H9 (cell line): ENCODE measurements at regions not wholly inside any gene's neighbourhood (a gene's known extent, or its start where the extent isn't known, plus 50 kb on each side); places are given as distances from the start of the nearest gene placed in this dataset.

Experiments
- DNase-seq: peaks from one replicate; pipeline ENCODE4 v3.0.0-alpha.2; 2017
- H2AFZ ChIP-seq: one replicate; pipeline ENCODE4 v1.6.1; 2013; ENCODE audit warnings: mild to moderate bottlenecking, low read length, control low read depth, moderate library complexity
- H2AK5ac ChIP-seq: 2 replicates; pipeline ENCODE4 v1.6.1; 2013; ENCODE audit warnings: low read length, control low read depth, mixed read lengths; ENCODE audit not compliant: insufficient read length
- H2BK120ac ChIP-seq: one replicate; pipeline ENCODE4 v1.6.1; 2013; ENCODE audit warnings: low read depth, mild to moderate bottlenecking, low read length, control low read depth, inconsistent platforms; ENCODE audit not compliant: poor library complexity, severe bottlenecking
- H2BK12ac ChIP-seq: 2 replicates; pipeline ENCODE4 v1.6.1; 2013; ENCODE audit warnings: low read length, control low read depth, mixed read lengths, low read depth; ENCODE audit not compliant: insufficient read length
- H2BK15ac ChIP-seq: 2 replicates; pipeline ENCODE4 v1.6.1; 2013; ENCODE audit warnings: low read depth, low read length, control low read depth
- H2BK20ac ChIP-seq: one replicate; pipeline ENCODE4 v1.6.1; 2013; ENCODE audit warnings: low read depth, mild to moderate bottlenecking, low read length, control low read depth, inconsistent platforms; ENCODE audit not compliant: poor library complexity, severe bottlenecking
- H2BK5ac ChIP-seq: 2 replicates; pipeline ENCODE4 v1.6.1; 2013; ENCODE audit warnings: low read length, control low read depth, mixed read lengths; ENCODE audit not compliant: insufficient read length
- H3K14ac ChIP-seq: 2 replicates; pipeline ENCODE4 v1.6.1; 2013; ENCODE audit warnings: low read length, control low read depth; ENCODE audit not compliant: insufficient read depth
- H3K18ac ChIP-seq: 2 replicates; pipeline ENCODE4 v1.6.1; 2013; ENCODE audit warnings: low read depth, mild to moderate bottlenecking, mixed read lengths, low read length, control low read depth; ENCODE audit not compliant: insufficient read length
- H3K23ac ChIP-seq: 2 replicates; pipeline ENCODE4 v1.6.1; 2013; ENCODE audit warnings: low read length, control low read depth, mixed read lengths, low read depth; ENCODE audit not compliant: insufficient read length
- H3K23me2 ChIP-seq: 2 replicates; pipeline ENCODE4 v1.6.1; 2013; ENCODE audit warnings: low read depth, mild to moderate bottlenecking, mixed read lengths, low read length, control low read depth; ENCODE audit not compliant: insufficient read length, poor library complexity, severe bottlenecking
- H3K27ac ChIP-seq: 2 replicates; pipeline ENCODE4 v1.5.1; 2013; ENCODE audit warnings: low read length, control low read depth, mixed read lengths, low read depth; ENCODE audit not compliant: insufficient read length
- H3K27me3 ChIP-seq: 2 replicates; pipeline ENCODE4 v1.6.1; 2013; ENCODE audit warnings: low read length, control low read depth, inconsistent platforms; ENCODE audit not compliant: insufficient read depth
- H3K4ac ChIP-seq: 2 replicates; pipeline ENCODE4 v1.6.1; 2013; ENCODE audit warnings: low read depth, mild to moderate bottlenecking, control low read depth, inconsistent platforms, low read length, moderate library complexity
- H3K4me1 ChIP-seq: 2 replicates; pipeline ENCODE4 v1.6.1; 2013; ENCODE audit warnings: low read length, control low read depth, inconsistent platforms; ENCODE audit not compliant: insufficient read depth
- H3K4me2 ChIP-seq: 2 replicates; pipeline ENCODE4 v1.6.1; 2013; ENCODE audit warnings: low read length, control low read depth, mixed read lengths; ENCODE audit not compliant: insufficient read length, insufficient read depth
- H3K56ac ChIP-seq: 2 replicates; pipeline ENCODE4 v1.6.1; 2013; ENCODE audit warnings: low read depth, mild to moderate bottlenecking, mixed read lengths, low read length, control low read depth; ENCODE audit not compliant: insufficient read length
- H3K79me1 ChIP-seq: 2 replicates; pipeline ENCODE4 v1.6.1; 2013; ENCODE audit warnings: low read depth, mild to moderate bottlenecking, moderate library complexity, low read length, control low read depth, inconsistent platforms; ENCODE audit not compliant: insufficient read depth, poor library complexity, severe bottlenecking
- H3K79me2 ChIP-seq: 2 replicates; pipeline ENCODE4 v1.6.1; 2013; ENCODE audit warnings: low read length, control low read depth, inconsistent platforms; ENCODE audit not compliant: insufficient read depth
- H3K9ac ChIP-seq: 2 replicates; pipeline ENCODE4 v1.6.1; 2013; ENCODE audit warnings: low read length, control low read depth, mixed read lengths; ENCODE audit not compliant: insufficient read length; ENCODE audit errors: extremely low read depth
- H3K9me3 ChIP-seq: one replicate; pipeline ENCODE4 v1.6.1; 2013; ENCODE audit warnings: low read depth, low read length, inconsistent platforms; ENCODE audit not compliant: control insufficient read depth
- H3T11ph ChIP-seq: one replicate; pipeline ENCODE4 v1.6.1; 2013; ENCODE audit warnings: mild to moderate bottlenecking, low read length, control low read depth, inconsistent platforms
- H4K20me1 ChIP-seq: one replicate; pipeline ENCODE4 v1.6.1; 2013; ENCODE audit not compliant: control insufficient read depth, insufficient read length, insufficient read depth
- H4K5ac ChIP-seq: 2 replicates; pipeline ENCODE4 v1.6.1; 2013; ENCODE audit warnings: low read depth, mild to moderate bottlenecking, mixed read lengths, low read length, control low read depth; ENCODE audit not compliant: insufficient read length
- H4K8ac ChIP-seq: replicated peaks from 2 replicates; pipeline ENCODE4 v1.6.1; 2013; ENCODE audit warnings: low read length, control low read depth, mixed read lengths, low read depth; ENCODE audit not compliant: insufficient read length
- H4K91ac ChIP-seq: 2 replicates; pipeline ENCODE4 v1.6.1; 2013; ENCODE audit warnings: low read depth, mild to moderate bottlenecking, moderate library complexity, mixed read lengths, low read length, control low read depth; ENCODE audit not compliant: insufficient read length
- H3K27ac Mint-ChIP-seq, 3 experiments: 2 replicates in 2 of 3; 3 replicates in 1 of 3; pipeline ENCODE4 v1.8.0; 2020 to 2021; ENCODE audit warnings: mixed read lengths in 3 of 3, mild to moderate bottlenecking in 1 of 3, moderate library complexity in 1 of 3
- H3K27me3 Mint-ChIP-seq: 2 replicates; pipeline ENCODE4 v1.8.0; 2021; ENCODE audit warnings: low read depth, mild to moderate bottlenecking, moderate library complexity, mixed read lengths
- H3K36me3 Mint-ChIP-seq, 3 experiments: 2 replicates in 2 of 3; 3 replicates in 1 of 3; pipeline ENCODE4 v1.8.0; 2020 to 2021; ENCODE audit warnings: low read depth in 3 of 3, mixed read lengths in 3 of 3; ENCODE audit not compliant: insufficient read depth in 1 of 3
- H3K4me1 Mint-ChIP-seq, 2 experiments: 2 replicates each; pipeline ENCODE4 v1.8.0; 2020; ENCODE audit warnings: mixed read lengths in 2 of 2
- H3K4me3 Mint-ChIP-seq, 2 experiments: 2 replicates in 1 of 2; 3 replicates in 1 of 2; pipeline ENCODE4 v1.8.0; 2020 to 2021; ENCODE audit warnings: mild to moderate bottlenecking in 2 of 2, mixed read lengths in 2 of 2, moderate library complexity in 1 of 2
- H3K9me3 Mint-ChIP-seq, 2 experiments: 2 replicates in 1 of 2; 3 replicates in 1 of 2; pipeline ENCODE4 v1.8.0; 2020; ENCODE audit warnings: mild to moderate bottlenecking in 2 of 2, mixed read lengths in 2 of 2, moderate library complexity in 1 of 2
- CTCF ChIP-seq: fragments of 200-600 bp; sonication (generic); conservative IDR thresholded peaks from 3 replicates; pipeline ENCODE4 v1.8.0; 2021; ENCODE audit warnings: antibody characterized with exemption, mild to moderate bottlenecking
- WGBS: extraction: QIAGEN DNeasy Blood & Tissue Kit; methylation state at CpG from one replicate; pipeline ENCODE4 v1.1.7; 2013; ENCODE audit warnings: missing lambda C conversion rate, low lambda C conversion rate, mixed read lengths; ENCODE audit not compliant: insufficient read length; ENCODE audit errors: extremely low coverage; 5-methylcytosine and 5-hydroxymethylcytosine counted together

- H3K79me1 ChIP-seq, result no peaks in the 10 kb centered on the region
Measured at GRCh38 chr17:72219137-72219823, 98.5 kb downstream of the SOX9 start.

More at GRCh38 chr17:72219137-72219823, 98.5 kb downstream of the SOX9 start:
- H3K4me2 ChIP-seq, result peak overlapping the region; percentile 65
- no peak overlapping the region for H2BK20ac ChIP-seq
- no peak overlapping the region for H3K9ac ChIP-seq
- Mint-ChIP-seq H3K4me1 (peaks cover 48 to 60% of the 10 kb centered on the region in 2 experiments), H3K9me3 (peaks cover 0 to 5% of the 10 kb centered on the region in 2 experiments; a peak in 2 of 5 replicates), H3K27ac (peak overlapping the region in 1 of 3 experiments; percentile 82; a peak in 1 of 7 replicates), H3K27me3 (peaks cover 93% of the 10 kb centered on the region), H3K4me3 (peak overlapping the region; percentile 61 to 84), H3K36me3 (no peaks in the 10 kb centered on the region)
- TF ChIP-seq CTCF, result no peak
- no peak overlapping the region for H3K4ac ChIP-seq
- H2BK12ac ChIP-seq, result no peak overlapping the region
- H3K79me2 ChIP-seq, result no peaks in the 10 kb centered on the region
- no peak overlapping the region for H2AK5ac ChIP-seq
- H2BK120ac ChIP-seq, result no peak overlapping the region
- H2BK15ac ChIP-seq, result no peak overlapping the region
- H3K27ac ChIP-seq, result no peak overlapping the region
- peaks cover 8% of the 10 kb centered on the region for H3K23me2 ChIP-seq
- no peak overlapping the region for H4K5ac ChIP-seq
- no peak overlapping the region for H3T11ph ChIP-seq
- no peak overlapping the region for H3K18ac ChIP-seq
- DNase-seq, result peak; percentile 58
- peaks cover 30% of the 10 kb centered on the region; the same call in 1 of the 2 replicates for H3K27me3 ChIP-seq
- H4K8ac ChIP-seq, result no peak overlapping the region
- no peak overlapping the region for H3K56ac ChIP-seq
- no peaks in the 10 kb centered on the region for H4K20me1 ChIP-seq
- H3K23ac ChIP-seq, result no peak overlapping the region
- no peak overlapping the region for H2BK5ac ChIP-seq
- no peak overlapping the region for H3K14ac ChIP-seq
- no CpG with 5 or more reads among the region's 23 CpGs for WGBS
- H4K91ac ChIP-seq, result no peak overlapping the region
- peaks cover 10% of the 10 kb centered on the region for H3K4me1 ChIP-seq
- H3K9me3 ChIP-seq, result no peaks in the 10 kb centered on the region
- no peak overlapping the region for H2AFZ ChIP-seq
